Endothelial cell of umbilical vein (primary cell): ENCODE measurements at regions not wholly inside any gene's neighbourhood (a gene's known extent, or its start where the extent isn't known, plus 50 kb on each side); places are given as distances from the start of the nearest gene placed in this dataset.

Source experiments
- CTCF ChIP-seq, 2 donors: IDR thresholded peaks; 1 replicate in 1 of 2; 2 replicates in 1 of 2; pipeline ENCODE4 v1.5.1; 2011; ENCODE audit warnings: low read length in 2 of 2, mild to moderate bottlenecking in 2 of 2, moderate library complexity in 2 of 2, control low read depth in 1 of 2, inconsistent platforms in 1 of 2, low read depth in 1 of 2; ENCODE audit not compliant: insufficient read depth in 1 of 2; ENCODE audit errors: extremely low read depth in 1 of 2
- JUN ChIP-seq: IDR thresholded peaks from 2 replicates; pipeline ENCODE4 v1.6.1; 2011; ENCODE audit warnings: borderline replicate concordance, low read depth; ENCODE audit not compliant: insufficient read length, insufficient read depth
- MAX ChIP-seq: IDR thresholded peaks from 2 replicates; pipeline ENCODE4 v1.6.1; 2011; ENCODE audit not compliant: insufficient read depth, insufficient read length
- MYC ChIP-seq: IDR thresholded peaks from one replicate; pipeline ENCODE4 v1.6.1; 2011; ENCODE audit warnings: mild to moderate bottlenecking, low read depth, low read length
- POLR2A ChIP-seq: IDR thresholded peaks from 2 replicates; pipeline ENCODE4 v1.6.1; 2012; ENCODE audit warnings: low read depth, mild to moderate bottlenecking, control low read depth, low read length
- POLR2AphosphoS5 ChIP-seq: IDR thresholded peaks from 2 replicates; pipeline ENCODE4 v1.6.1; 2012; ENCODE audit warnings: low read depth, mild to moderate bottlenecking, control low read depth, low read length, moderate library complexity; ENCODE audit not compliant: insufficient read depth

GRCh38 chr18:44119607-44120006, 561.1 kb upstream of the SETBP1 start:
- no peak for TF ChIP-seq POLR2A
- TF ChIP-seq CTCF (IDR thresholded peaks at IDR 0.05; ENCODE audit: extremely low read depth in 1 of 2, insufficient read depth in 1 of 2, low read depth in 1 of 2, low read length in 2 of 2): no peak
- TF ChIP-seq MAX: no peak
- no peak for TF ChIP-seq MYC
- TF ChIP-seq JUN: no peak
- TF ChIP-seq POLR2AphosphoS5: no peak
